ENCODE measurements at regions not wholly inside any gene's neighbourhood (a gene's known extent, or its start where the extent isn't known, plus 50 kb on each side); places are given as distances from the start of the nearest gene placed in this dataset.

DNA sequence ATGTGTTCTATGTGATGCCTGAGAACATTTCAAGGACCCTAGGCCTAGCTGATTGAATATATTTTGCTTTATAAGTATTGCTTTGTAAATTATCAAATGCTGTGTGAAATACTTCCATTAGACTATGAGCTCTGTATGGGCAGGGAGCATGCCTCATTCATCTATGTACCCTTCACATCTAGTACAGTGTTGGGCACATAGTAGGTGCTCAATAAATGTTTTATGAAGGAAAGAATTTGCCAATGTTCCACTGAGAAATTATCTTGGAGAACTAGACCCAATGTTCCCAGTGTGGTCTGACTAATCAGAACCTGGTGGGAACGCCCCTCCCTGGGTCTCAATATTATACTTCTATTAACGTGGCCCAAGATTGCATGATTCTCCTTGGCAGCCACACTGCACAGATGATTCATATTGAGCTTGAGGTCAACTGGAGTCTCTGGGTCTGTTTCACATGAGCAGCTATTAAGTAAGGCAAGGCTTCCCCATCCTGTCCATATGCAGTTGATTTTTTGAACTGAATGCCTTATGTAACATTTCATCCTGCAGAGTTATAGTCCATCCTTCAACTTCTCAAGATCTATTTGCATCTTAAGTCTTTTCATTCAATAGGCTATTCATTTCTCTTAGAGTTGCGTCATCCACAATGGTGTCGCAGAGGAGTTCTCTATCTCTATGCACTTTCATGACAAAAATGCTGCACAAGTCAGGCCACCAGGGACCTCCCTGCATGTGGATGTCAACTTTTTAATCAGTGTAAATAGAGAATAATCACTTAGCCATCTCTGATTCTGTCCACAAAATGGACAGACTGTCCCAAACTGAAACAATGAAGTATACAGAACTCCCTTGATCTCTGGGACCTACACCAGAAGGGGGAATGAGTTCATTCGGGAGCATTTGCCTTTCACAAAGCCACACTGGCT lies 257.6 kb downstream of the CYP26B1 start:
- DNase-seq (ENCODE audit: low spot score) (no peak), ATAC-seq (ENCODE audit: insufficient number of reproducible peaks, low FRiP score, low read depth) (no peak)
- Histone ChIP-seq H3K4me1 (ENCODE audit: control insufficient read depth in 1 of 2, low read depth in 2 of 2) (no peaks in the 10 kb centered on the region), H3K4me3 (no peak overlapping the region), H3K27me3 (replicated peaks; ENCODE audit: insufficient read depth) (no peaks in the 10 kb centered on the region), H3K36me3 (no peaks in the 10 kb centered on the region), H3K27ac (no peak overlapping the region), H3K9me3 (no peaks in the 10 kb centered on the region)
- TF ChIP-seq, protein P1, sequence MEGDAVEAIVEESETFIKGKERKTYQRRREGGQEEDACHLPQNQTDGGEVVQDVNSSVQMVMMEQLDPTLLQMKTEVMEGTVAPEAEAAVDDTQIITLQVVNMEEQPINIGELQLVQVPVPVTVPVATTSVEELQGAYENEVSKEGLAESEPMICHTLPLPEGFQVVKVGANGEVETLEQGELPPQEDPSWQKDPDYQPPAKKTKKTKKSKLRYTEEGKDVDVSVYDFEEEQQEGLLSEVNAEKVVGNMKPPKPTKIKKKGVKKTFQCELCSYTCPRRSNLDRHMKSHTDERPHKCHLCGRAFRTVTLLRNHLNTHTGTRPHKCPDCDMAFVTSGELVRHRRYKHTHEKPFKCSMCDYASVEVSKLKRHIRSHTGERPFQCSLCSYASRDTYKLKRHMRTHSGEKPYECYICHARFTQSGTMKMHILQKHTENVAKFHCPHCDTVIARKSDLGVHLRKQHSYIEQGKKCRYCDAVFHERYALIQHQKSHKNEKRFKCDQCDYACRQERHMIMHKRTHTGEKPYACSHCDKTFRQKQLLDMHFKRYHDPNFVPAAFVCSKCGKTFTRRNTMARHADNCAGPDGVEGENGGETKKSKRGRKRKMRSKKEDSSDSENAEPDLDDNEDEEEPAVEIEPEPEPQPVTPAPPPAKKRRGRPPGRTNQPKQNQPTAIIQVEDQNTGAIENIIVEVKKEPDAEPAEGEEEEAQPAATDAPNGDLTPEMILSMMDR (IDR thresholded peaks at IDR 0.05): no peak

DNA sequence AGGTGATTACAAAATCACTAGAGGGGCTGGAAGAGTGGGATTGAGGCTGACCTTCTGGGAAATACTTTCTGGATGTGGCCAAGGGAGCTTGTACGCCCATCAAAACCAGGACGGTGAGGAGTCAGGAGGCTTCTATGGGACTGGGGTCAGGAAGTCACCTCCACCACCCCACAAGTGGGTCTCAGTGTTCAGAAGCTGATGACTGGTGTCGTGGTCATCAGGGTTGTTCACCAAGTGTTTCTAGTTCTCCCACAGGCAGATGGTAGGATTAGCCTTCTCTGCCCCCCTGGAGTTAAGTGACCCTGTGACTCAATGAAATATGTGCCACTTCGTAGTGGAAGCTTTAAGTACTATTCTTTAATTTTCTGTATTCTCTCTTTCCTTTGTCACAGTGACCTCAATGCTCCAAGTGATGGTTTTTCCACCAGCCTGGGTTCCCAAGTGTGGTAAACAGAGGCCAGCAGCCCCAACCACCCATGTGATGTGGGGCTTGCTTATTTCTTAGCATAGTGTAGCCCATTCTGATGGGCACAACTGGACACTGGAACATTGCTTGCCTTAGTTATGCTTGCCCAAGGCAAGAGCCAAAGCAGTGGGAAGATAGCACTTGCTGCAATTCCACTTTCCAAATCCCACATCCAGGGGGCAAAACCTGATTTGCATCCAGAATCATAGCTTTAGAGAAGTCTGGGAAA lies 258.8 kb downstream of the CYP26B1 start:
- Histone ChIP-seq H3K27me3 (replicated peaks; ENCODE audit: insufficient read depth) (no peaks in the 10 kb centered on the region), H3K4me3 (no peak overlapping the region), H3K4me1 (ENCODE audit: control insufficient read depth in 1 of 2, low read depth in 2 of 2) (peaks cover 0 to 4% of the 10 kb centered on the region in 2 donors), H3K36me3 (no peaks in the 10 kb centered on the region), H3K27ac (no peak overlapping the region), H3K9me3 (no peaks in the 10 kb centered on the region)
- ATAC-seq (ENCODE audit: insufficient number of reproducible peaks, low FRiP score, low read depth): no peak
- no peak for DNase-seq (ENCODE audit: low spot score)
- TF ChIP-seq, protein P1 (IDR thresholded peaks at IDR 0.05): no peak

DNA sequence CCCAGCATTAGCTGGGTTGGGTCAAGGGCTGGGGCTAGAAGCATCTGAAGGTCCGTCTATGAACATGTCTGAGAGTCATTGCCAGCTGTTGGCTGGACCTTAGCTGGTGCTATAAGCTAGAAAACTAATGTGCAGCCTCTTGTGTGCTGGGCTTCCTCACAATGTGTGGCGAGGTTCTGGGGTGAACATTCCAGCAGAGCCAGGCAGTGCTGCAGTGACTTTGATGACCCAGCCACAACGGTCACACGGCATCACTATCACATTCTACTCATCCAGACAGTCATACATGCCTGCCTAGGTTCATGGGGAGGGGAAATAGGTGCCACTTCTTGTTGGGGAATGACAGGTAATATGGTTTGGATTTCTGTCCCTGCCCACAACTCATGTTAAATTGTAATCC lies 260.5 kb downstream of the CYP26B1 start:
- H3K36me3 ChIP-seq: no peaks in the 10 kb centered on the region
- no peaks in the 10 kb centered on the region for H3K27me3 ChIP-seq (replicated peaks; ENCODE audit: insufficient read depth)
- no peak overlapping the region for H3K27ac ChIP-seq
- DNase-seq (ENCODE audit: low spot score) (no peak), ATAC-seq (ENCODE audit: insufficient number of reproducible peaks, low FRiP score, low read depth) (no peak)
- no peaks in the 10 kb centered on the region for H3K9me3 ChIP-seq
- peaks cover 12 to 21% of the 10 kb centered on the region in 2 donors for H3K4me1 ChIP-seq (ENCODE audit: control insufficient read depth in 1 of 2, low read depth in 2 of 2)
- TF ChIP-seq, protein P1 (IDR thresholded peaks at IDR 0.05): no peak
- H3K4me3 ChIP-seq: no peak overlapping the region

DNA sequence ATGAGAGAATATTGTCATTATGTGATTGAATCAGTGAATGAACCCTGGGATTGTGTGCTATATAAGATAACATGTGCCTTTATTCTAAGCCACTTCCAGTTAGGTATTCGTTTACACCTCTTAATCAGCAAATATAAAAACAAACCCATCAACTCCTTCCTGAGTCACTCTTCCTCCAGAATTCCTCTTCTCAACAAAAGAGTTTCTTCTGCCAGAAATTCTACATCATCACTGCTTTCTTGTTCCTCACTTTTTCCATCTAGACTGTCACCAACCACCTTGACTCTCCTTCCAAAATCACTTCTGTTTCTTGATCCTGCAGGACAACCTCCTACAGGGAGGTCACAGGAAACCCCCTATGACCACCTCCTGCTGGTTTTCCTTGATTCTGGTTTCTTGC lies 261.4 kb downstream of the CYP26B1 start:
- TF ChIP-seq, protein P1 (IDR thresholded peaks at IDR 0.05): no peak
- no peaks in the 10 kb centered on the region for H3K9me3 ChIP-seq
- ATAC-seq (ENCODE audit: insufficient number of reproducible peaks, low FRiP score, low read depth) (no peak), DNase-seq (ENCODE audit: low spot score) (no peak)
- H3K4me1 ChIP-seq (ENCODE audit: control insufficient read depth in 1 of 2, low read depth in 2 of 2): peaks cover 21 to 30% of the 10 kb centered on the region in 2 donors
- H3K36me3 ChIP-seq: no peaks in the 10 kb centered on the region
- no peak overlapping the region for H3K27ac ChIP-seq
- no peak overlapping the region for H3K4me3 ChIP-seq
- no peaks in the 10 kb centered on the region for H3K27me3 ChIP-seq (replicated peaks; ENCODE audit: insufficient read depth)

DNA sequence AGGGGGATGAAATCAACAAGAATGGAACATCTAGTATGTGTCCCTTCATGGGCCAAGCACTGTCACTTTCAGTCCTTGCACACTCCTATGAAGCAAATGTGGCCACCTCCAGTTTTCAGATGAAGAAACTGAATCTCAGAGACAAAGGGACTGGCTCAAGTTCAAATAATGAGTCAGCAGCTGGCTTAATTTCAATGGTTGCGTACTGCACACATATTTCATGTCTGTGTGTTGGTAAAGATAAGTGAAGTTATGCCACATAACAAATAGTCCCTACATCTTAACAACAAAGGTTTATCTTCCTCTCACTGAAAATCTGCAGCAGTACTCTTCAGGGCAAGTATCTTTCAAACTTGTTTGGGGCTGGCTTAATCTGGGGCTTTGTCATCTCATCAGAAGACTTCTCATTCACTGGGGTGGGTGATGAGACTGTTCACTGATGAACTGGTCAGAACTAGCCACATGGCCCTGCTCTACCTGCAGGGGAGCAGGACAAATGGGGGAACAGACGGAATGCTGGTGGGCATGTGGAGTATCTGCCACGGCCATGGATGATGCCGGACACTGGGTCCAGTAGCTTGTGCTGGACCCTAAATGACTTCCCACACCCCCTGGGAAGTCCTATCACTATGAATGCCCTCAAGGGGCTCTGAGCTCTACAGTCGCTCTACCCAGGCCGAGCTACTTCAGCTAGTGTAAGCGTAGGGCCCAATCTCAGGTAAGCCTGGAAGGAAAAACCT lies 263.2 kb downstream of the CYP26B1 start:
- Histone ChIP-seq H3K9me3 (no peaks in the 10 kb centered on the region), H3K27ac (no peak overlapping the region), H3K27me3 (replicated peaks; ENCODE audit: insufficient read depth) (no peaks in the 10 kb centered on the region), H3K4me3 (no peak overlapping the region), H3K36me3 (no peaks in the 10 kb centered on the region), H3K4me1 (ENCODE audit: control insufficient read depth in 1 of 2, low read depth in 2 of 2) (peaks cover 34 to 48% of the 10 kb centered on the region in 2 donors)
- no peak for ATAC-seq (ENCODE audit: insufficient number of reproducible peaks, low FRiP score, low read depth)
- DNase-seq (ENCODE audit: low spot score): no peak
- TF ChIP-seq, protein P1 (IDR thresholded peaks at IDR 0.05): no peak

Data from thoracic aorta (tissue), 2 donors.